GM18520 (cell line): ENCODE measurements at regions not wholly inside any gene's neighbourhood (a gene's known extent, or its start where the extent isn't known, plus 50 kb on each side); places are given as distances from the start of the nearest gene placed in this dataset.

Source experiments
- ATAC-seq: cut with Tn5 transposase; IDR thresholded peaks from one replicate; pipeline ENCODE4 v1.9.1; 2021; ENCODE audit not compliant: unreplicated experiment

GRCh38 chr13:82729401-82729800 lies 1152.9 kb downstream of the SLITRK1 start:
- ATAC-seq: no peak

GRCh38 chr13:82720986-82721385 lies 1161.3 kb downstream of the SLITRK1 start:
- no peak for ATAC-seq

GRCh38 chr13:82719987-82720386 lies 1162.3 kb downstream of the SLITRK1 start:
- no peak for ATAC-seq

- no peak for ATAC-seq
Measured at GRCh38 chr13:82717249-82717648, 1165.0 kb downstream of the SLITRK1 start.

GRCh38 chr13:82713687-82714405 lies 1168.4 kb downstream of the SLITRK1 start:
- ATAC-seq: no peak

GRCh38 chr13:82702513-82702912 lies 1179.8 kb downstream of the SLITRK1 start:
- ATAC-seq: no peak

- ATAC-seq: no peak
Measured at GRCh38 chr13:82701020-82701419, 1181.3 kb downstream of the SLITRK1 start.

GRCh38 chr13:82698941-82699340 lies 1183.3 kb downstream of the SLITRK1 start:
- ATAC-seq: no peak

- ATAC-seq: no peak
Measured at GRCh38 chr13:82698383-82698782, 1183.9 kb downstream of the SLITRK1 start.

GRCh38 chr13:82693607-82694006 lies 1188.7 kb downstream of the SLITRK1 start:
- ATAC-seq: no peak

GRCh38 chr13:82688400-82688994 lies 1193.8 kb downstream of the SLITRK1 start:
- ATAC-seq: peak; percentile 85

GRCh38 chr13:82687884-82688283 lies 1194.4 kb downstream of the SLITRK1 start:
- no peak for ATAC-seq

- no peak for ATAC-seq
Measured at GRCh38 chr13:82681535-82681934, 1200.7 kb downstream of the SLITRK1 start.

GRCh38 chr13:82678052-82678451 lies 1204.2 kb downstream of the SLITRK1 start:
- no peak for ATAC-seq

GRCh38 chr13:82675024-82675423 lies 1207.2 kb downstream of the SLITRK1 start:
- ATAC-seq: no peak

- no peak for ATAC-seq
Measured at GRCh38 chr13:82674546-82674945, 1207.7 kb downstream of the SLITRK1 start.

GRCh38 chr13:82672248-82672647 lies 1210.0 kb downstream of the SLITRK1 start:
- no peak for ATAC-seq

GRCh38 chr13:82664183-82664582 lies 1218.1 kb downstream of the SLITRK1 start:
- ATAC-seq: no peak

- ATAC-seq: no peak
Measured at GRCh38 chr13:82661126-82661525, 1221.1 kb downstream of the SLITRK1 start.

- no peak for ATAC-seq
Measured at GRCh38 chr13:82658811-82659210, 1223.5 kb downstream of the SLITRK1 start.

GRCh38 chr13:82657471-82657870 lies 1224.8 kb downstream of the SLITRK1 start:
- no peak for ATAC-seq
